ENCODE measurements at regions not wholly inside any gene's neighbourhood (a gene's known extent, or its start where the extent isn't known, plus 50 kb on each side); places are given as distances from the start of the nearest gene placed in this dataset.

DNA sequence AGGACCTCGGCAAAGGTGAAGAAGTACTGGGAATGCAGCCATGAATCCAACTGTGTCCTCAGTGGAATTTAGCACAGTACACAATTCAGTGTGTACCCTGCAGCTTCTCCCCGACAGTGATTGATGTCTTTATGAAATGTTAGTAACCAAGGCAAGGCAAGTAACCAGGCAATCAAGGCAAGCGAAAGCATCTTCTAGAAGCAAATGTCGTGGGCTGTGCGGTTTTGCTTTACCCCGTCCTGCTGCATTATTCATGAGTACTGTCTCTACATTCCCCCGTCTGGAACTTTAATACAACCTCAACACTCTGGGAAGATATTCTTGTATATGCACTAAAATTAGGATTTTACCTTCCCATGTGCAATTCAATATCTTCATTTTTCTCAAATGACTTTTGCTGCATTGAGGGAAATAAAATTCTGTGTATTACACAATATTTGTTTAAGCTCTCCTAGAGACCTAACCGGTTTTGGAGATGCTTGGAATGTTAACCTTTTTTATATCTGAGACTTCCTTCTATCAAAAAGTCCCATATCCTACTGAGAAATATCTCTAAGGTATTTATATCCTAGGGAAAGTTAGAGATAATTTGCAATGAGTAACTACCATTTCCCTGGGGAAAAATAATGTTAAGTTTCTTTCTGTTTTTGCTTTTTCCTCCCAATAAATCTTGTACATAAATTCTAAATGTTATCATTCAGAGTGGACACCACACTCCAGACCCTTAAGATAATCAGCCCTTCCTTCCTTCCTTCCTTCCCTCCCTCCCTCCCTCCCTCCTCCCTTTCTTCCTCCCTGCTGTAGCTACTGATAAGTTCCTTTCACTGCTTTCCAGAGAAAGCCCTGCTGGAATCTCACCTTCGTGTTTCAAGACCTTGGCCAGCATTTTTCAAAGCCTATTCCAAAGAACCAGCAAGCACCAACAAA, 51.9 kb upstream of the ADORA2B start:
- ATAC-seq (no peak), DNase-seq (no peak)
- CTCF ChIA-PET = no interaction called here
- no peak overlapping the region for H3K27ac Mint-ChIP-seq
- intact Hi-C loops (cut with micrococcal nuclease) = no loop called here
- Histone ChIP-seq H3K27me3 (ENCODE audit: control insufficient read depth in 2 of 2, insufficient read depth in 2 of 2, low read length in 2 of 2) (no peaks in the 10 kb centered on the region), H3K9me3 (ENCODE audit: control insufficient read depth in 2 of 3, low read length in 3 of 3) (no peaks in the 10 kb centered on the region), H3K36me3 (ENCODE audit: control insufficient read depth in 2 of 3, insufficient read depth in 3 of 3, low read length in 3 of 3) (no peaks in the 10 kb centered on the region), H3K4me3 (ENCODE audit: low read length) (no peak overlapping the region), H3K27ac (ENCODE audit: low read depth, low read length) (no peak overlapping the region), H3K4me1 (ENCODE audit: control insufficient read depth in 2 of 2, insufficient read depth in 2 of 2, low read length in 2 of 2) (peaks cover 0 to 8% of the 10 kb centered on the region in 2 donors)
- H3K27me3 Mint-ChIP-seq = peaks cover 0 to 7% (median 0%) of the 10 kb centered on the region in 5 donors
- no peak overlapping the region for H3K4me3 Mint-ChIP-seq
- H3K36me3 Mint-ChIP-seq = peaks cover 0 to 3% (median 0%) of the 10 kb centered on the region in 5 donors
- POLR2A ChIA-PET = no interaction called here
- peaks cover 11 to 26% (median 21%) of the 10 kb centered on the region in 7 donors for H3K4me1 Mint-ChIP-seq
- peaks cover 0 to 4% (median 0%) of the 10 kb centered on the region in 11 donors for H3K9me3 Mint-ChIP-seq

GRCh38 chr17:15893658-15894024, 51.3 kb upstream of the ADORA2B start:
- H3K36me3 ChIP-seq (ENCODE audit: control insufficient read depth in 2 of 3, insufficient read depth in 3 of 3, low read length in 3 of 3) = no peaks in the 10 kb centered on the region
- no peak for DNase-seq
- peaks cover 0 to 8% of the 10 kb centered on the region in 2 donors for H3K4me1 ChIP-seq (ENCODE audit: control insufficient read depth in 2 of 2, insufficient read depth in 2 of 2, low read length in 2 of 2)
- no peak overlapping the region for H3K4me3 Mint-ChIP-seq
- H3K4me3 ChIP-seq (ENCODE audit: low read length) = no peak overlapping the region
- intact Hi-C loops (cut with micrococcal nuclease) = no loop called here
- peaks cover 0 to 7% (median 0%) of the 10 kb centered on the region in 5 donors for H3K27me3 Mint-ChIP-seq
- peaks cover 12 to 28% (median 23%) of the 10 kb centered on the region in 7 donors for H3K4me1 Mint-ChIP-seq
- CTCF ChIA-PET = no interaction called here
- no peak overlapping the region for H3K27ac ChIP-seq (ENCODE audit: low read depth, low read length)
- POLR2A ChIA-PET = no interaction called here
- no peaks in the 10 kb centered on the region for H3K9me3 ChIP-seq (ENCODE audit: control insufficient read depth in 2 of 3, low read length in 3 of 3)
- H3K36me3 Mint-ChIP-seq = peaks cover 0 to 3% (median 1%) of the 10 kb centered on the region in 5 donors
- ATAC-seq = no peak
- H3K27ac Mint-ChIP-seq = no peak overlapping the region
- peaks cover 0 to 4% (median 0%) of the 10 kb centered on the region in 11 donors for H3K9me3 Mint-ChIP-seq
- no peaks in the 10 kb centered on the region for H3K27me3 ChIP-seq (ENCODE audit: control insufficient read depth in 2 of 2, insufficient read depth in 2 of 2, low read length in 2 of 2)

DNA sequence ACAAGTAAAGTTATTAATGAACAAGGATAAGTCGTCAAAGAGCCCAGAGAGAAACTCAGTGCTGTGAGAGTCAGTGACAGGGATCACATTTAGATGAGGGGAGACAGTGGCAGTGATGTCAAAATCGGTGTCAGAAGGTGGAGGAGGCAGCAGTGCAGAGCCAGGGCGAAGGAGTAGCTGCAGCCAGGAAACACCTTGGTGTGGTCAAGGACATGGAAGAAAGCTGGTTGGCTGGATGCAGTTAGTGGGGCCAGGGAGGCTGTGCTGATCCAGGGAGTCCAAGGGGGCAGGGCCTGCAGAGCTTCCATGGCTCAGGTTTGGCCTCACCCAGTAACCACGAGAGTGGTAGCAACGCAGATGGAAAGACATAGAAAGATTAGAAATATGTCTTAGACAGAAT, 50.7 kb upstream of the ADORA2B start:
- peaks cover 0 to 4% (median 1%) of the 10 kb centered on the region in 5 donors for H3K36me3 Mint-ChIP-seq
- Histone ChIP-seq H3K4me1 (ENCODE audit: control insufficient read depth in 2 of 2, insufficient read depth in 2 of 2, low read length in 2 of 2) (peaks cover 0 to 8% of the 10 kb centered on the region in 2 donors), H3K27me3 (ENCODE audit: control insufficient read depth in 2 of 2, insufficient read depth in 2 of 2, low read length in 2 of 2) (no peaks in the 10 kb centered on the region), H3K27ac (ENCODE audit: low read depth, low read length) (no peak overlapping the region), H3K9me3 (ENCODE audit: control insufficient read depth in 2 of 3, low read length in 3 of 3) (no peaks in the 10 kb centered on the region), H3K4me3 (ENCODE audit: low read length) (no peak overlapping the region), H3K36me3 (ENCODE audit: control insufficient read depth in 2 of 3, insufficient read depth in 3 of 3, low read length in 3 of 3) (no peaks in the 10 kb centered on the region)
- no peak overlapping the region for H3K4me3 Mint-ChIP-seq
- peaks cover 12 to 28% (median 23%) of the 10 kb centered on the region in 7 donors for H3K4me1 Mint-ChIP-seq
- intact Hi-C loops (cut with micrococcal nuclease) = no loop called here
- peaks cover 0 to 7% (median 0%) of the 10 kb centered on the region in 5 donors for H3K27me3 Mint-ChIP-seq
- POLR2A ChIA-PET = no interaction called here
- no peak for ATAC-seq
- no peak for DNase-seq
- CTCF ChIA-PET = no interaction called here
- H3K9me3 Mint-ChIP-seq = peaks cover 0 to 4% (median 0%) of the 10 kb centered on the region in 11 donors
- peak overlapping the region in 1 of 9 donors; percentile 0 for H3K27ac Mint-ChIP-seq

- H3K9me3 Mint-ChIP-seq = peaks cover 0 to 4% (median 0%) of the 10 kb centered on the region in 11 donors
- H3K27me3 Mint-ChIP-seq = peaks cover 0 to 7% (median 0%) of the 10 kb centered on the region in 5 donors
- intact Hi-C loops (cut with micrococcal nuclease) = no loop called here
- H3K27me3 ChIP-seq (ENCODE audit: control insufficient read depth in 2 of 2, insufficient read depth in 2 of 2, low read length in 2 of 2) = no peaks in the 10 kb centered on the region
- ChIA-PET POLR2A (interaction anchor here (0.6 to 0.7 kb wide), 2 partner anchors 12 to 104 kb away, joined by 3 to 5 read pairs; no protein-coding TSS in a partner anchor), CTCF (no interaction called here)
- no peaks in the 10 kb centered on the region for H3K36me3 ChIP-seq (ENCODE audit: control insufficient read depth in 2 of 3, insufficient read depth in 3 of 3, low read length in 3 of 3)
- peaks cover 0 to 8% of the 10 kb centered on the region in 2 donors for H3K4me1 ChIP-seq (ENCODE audit: control insufficient read depth in 2 of 2, insufficient read depth in 2 of 2, low read length in 2 of 2)
- ATAC-seq (no peak), DNase-seq (no peak)
- H3K27ac Mint-ChIP-seq = peak overlapping the region in 2 of 9 donors; percentile 0 to 53
- no peak overlapping the region for H3K4me3 ChIP-seq (ENCODE audit: low read length)
- no peak overlapping the region for H3K27ac ChIP-seq (ENCODE audit: low read depth, low read length)
- H3K36me3 Mint-ChIP-seq = peaks cover 0 to 4% (median 3%) of the 10 kb centered on the region in 5 donors
- no peak overlapping the region for H3K4me3 Mint-ChIP-seq
- no peaks in the 10 kb centered on the region for H3K9me3 ChIP-seq (ENCODE audit: control insufficient read depth in 2 of 3, low read length in 3 of 3)
- H3K4me1 Mint-ChIP-seq = peaks cover 12 to 28% (median 24%) of the 10 kb centered on the region in 7 donors
Measured at GRCh38 chr17:15894913-15895658, 49.8 kb upstream of the ADORA2B start.

Measured in naive thymus-derived CD4-positive, alpha-beta T cell (primary cell).